Testis (tissue), 2 donors: ENCODE measurements at regions not wholly inside any gene's neighbourhood (a gene's known extent, or its start where the extent isn't known, plus 50 kb on each side); places are given as distances from the start of the nearest gene placed in this dataset.

Source experiments
- DNase-seq: peaks from one replicate; pipeline ENCODE4 v3.0.0-alpha.2; 2019
- H3K27ac ChIP-seq, 2 donors: fragments of 200-600 bp; sonication (generic); one replicate each; pipeline ENCODE4 v1.5.1; 2019
- H3K27me3 ChIP-seq: fragments of 200-600 bp; sonication (generic); one replicate; pipeline ENCODE4 v1.5.1; 2019
- H3K36me3 ChIP-seq: fragments of 200-600 bp; sonication (generic); one replicate; pipeline ENCODE4 v1.5.1; 2017; ENCODE audit warnings: low read depth; ENCODE audit errors: missing control alignments
- H3K4me1 ChIP-seq: fragments of 200-600 bp; sonication (generic); one replicate; pipeline ENCODE4 v1.5.1; 2019
- H3K4me3 ChIP-seq, 2 donors: fragments of 200-600 bp; sonication (generic); one replicate each; pipeline ENCODE4 v1.5.1; 2017 to 2019
- H3K9me3 ChIP-seq: fragments of 200-600 bp; sonication (generic); one replicate; pipeline ENCODE4 v1.5.1; 2017
- POLR2A ChIP-seq: fragments of 450-650 bp; IDR thresholded peaks from one replicate; pipeline ENCODE4 v1.6.1; 2017; ENCODE audit warnings: antibody characterized with exemption, mild to moderate bottlenecking, moderate library complexity
- WGBS, 2 donors: methylation state at CpG; one replicate each; pipeline ENCODE4 v1.1.5; 2018; 5-methylcytosine and 5-hydroxymethylcytosine counted together
- intact Hi-C: fragments of 100-400 bp; cut with DNase I; formaldehyde crosslinking; loops from one replicate; pipeline ENCODE4 v1.15.1; 2023; ENCODE audit warnings: low total_unique reads
- TF ChIP-seq, protein P1 (sequence below), 3 experiments: fragments of 450-650 bp in 2 of 3; fragments of 200-600 bp in 1 of 3; sonication (generic) in 1 of 3; IDR thresholded peaks; one replicate each; pipeline ENCODE4 v1.5.1; 2016 to 2019; ENCODE audit warnings: antibody characterized with exemption in 3 of 3, mild to moderate bottlenecking in 2 of 3, moderate library complexity in 1 of 3

DNA sequence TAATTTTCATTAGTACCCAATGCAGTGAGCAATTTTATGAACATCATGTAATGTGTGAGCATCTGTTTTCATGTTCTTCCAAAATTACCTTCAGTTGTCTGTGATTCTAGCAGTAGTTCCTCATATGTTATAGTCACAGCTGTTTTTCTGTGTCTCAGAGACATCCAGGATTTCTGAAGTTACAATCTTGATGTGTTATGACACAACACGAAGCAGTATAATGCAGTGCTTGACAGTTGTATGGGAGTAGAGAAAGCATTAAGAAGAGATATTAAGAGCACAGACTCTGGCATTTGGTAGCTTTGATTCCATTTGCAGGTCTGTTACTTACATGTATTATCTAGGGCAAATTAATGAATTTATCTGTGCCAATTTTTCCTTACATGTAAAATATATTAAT lies 414.7 kb upstream of the PCDH15 start:
- intact Hi-C loops = no loop called here
- WGBS, 2 donors = 83 to 89% methylated on average over 1 of the region's 1 CpG
- no peaks in the 10 kb centered on the region for H3K27me3 ChIP-seq
- no peak overlapping the region for H3K4me3 ChIP-seq
- no peaks in the 10 kb centered on the region for H3K36me3 ChIP-seq
- no peaks in the 10 kb centered on the region for H3K9me3 ChIP-seq
- H3K27ac ChIP-seq = no peak overlapping the region
- DNase-seq = no peak
- TF ChIP-seq, protein P1, sequence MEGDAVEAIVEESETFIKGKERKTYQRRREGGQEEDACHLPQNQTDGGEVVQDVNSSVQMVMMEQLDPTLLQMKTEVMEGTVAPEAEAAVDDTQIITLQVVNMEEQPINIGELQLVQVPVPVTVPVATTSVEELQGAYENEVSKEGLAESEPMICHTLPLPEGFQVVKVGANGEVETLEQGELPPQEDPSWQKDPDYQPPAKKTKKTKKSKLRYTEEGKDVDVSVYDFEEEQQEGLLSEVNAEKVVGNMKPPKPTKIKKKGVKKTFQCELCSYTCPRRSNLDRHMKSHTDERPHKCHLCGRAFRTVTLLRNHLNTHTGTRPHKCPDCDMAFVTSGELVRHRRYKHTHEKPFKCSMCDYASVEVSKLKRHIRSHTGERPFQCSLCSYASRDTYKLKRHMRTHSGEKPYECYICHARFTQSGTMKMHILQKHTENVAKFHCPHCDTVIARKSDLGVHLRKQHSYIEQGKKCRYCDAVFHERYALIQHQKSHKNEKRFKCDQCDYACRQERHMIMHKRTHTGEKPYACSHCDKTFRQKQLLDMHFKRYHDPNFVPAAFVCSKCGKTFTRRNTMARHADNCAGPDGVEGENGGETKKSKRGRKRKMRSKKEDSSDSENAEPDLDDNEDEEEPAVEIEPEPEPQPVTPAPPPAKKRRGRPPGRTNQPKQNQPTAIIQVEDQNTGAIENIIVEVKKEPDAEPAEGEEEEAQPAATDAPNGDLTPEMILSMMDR (IDR thresholded peaks at IDR 0.05) = no peak
- TF ChIP-seq POLR2A = no peak
- no peaks in the 10 kb centered on the region for H3K4me1 ChIP-seq

DNA sequence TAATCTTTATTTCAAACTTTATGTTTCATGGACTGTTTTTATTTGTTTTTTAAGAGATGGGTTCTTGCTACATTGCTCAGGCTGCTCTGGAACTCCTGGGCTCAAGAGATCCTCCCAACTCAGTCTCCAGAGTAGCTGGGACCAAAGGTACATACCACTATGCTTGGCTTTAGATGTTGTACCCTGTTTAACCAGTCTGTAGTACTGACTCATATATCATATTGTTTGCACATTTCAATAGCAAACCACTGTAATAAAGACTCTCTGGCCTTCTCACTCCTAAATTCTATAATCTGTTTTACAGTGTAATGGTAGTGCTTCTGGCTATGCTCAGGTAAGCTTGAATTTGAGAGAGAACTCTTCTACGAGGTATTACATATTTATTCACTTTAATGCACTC lies 413.6 kb upstream of the PCDH15 start:
- no peak for TF ChIP-seq POLR2A
- TF ChIP-seq, protein P1 (IDR thresholded peaks at IDR 0.05) = no peak
- no peaks in the 10 kb centered on the region for H3K9me3 ChIP-seq
- 94 to 95% methylated on average over 1 of the region's 1 CpG for WGBS, 2 donors
- DNase-seq = no peak
- intact Hi-C loops = no loop called here
- H3K4me1 ChIP-seq = no peaks in the 10 kb centered on the region
- no peak overlapping the region for H3K27ac ChIP-seq
- no peaks in the 10 kb centered on the region for H3K27me3 ChIP-seq
- no peaks in the 10 kb centered on the region for H3K36me3 ChIP-seq
- no peak overlapping the region for H3K4me3 ChIP-seq

DNA sequence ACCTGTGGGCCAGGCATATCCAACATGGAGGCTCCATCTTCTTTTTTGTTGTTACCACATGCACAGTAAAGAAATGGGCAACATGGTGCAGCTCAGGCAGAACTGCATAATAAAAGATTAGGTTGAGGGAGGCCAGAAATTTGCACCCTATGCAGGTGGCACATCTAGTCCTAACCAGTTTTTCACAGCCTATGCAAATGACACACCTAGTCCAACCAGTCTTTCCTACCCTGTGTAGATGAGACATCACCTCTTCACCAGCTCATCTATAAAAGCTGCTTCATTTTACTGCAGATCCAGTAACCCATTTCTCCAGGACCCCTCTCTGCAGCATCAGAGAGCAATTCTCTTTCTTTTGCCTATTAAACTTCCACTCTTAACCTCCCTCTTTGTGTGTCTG lies 411.0 kb upstream of the PCDH15 start:
- TF ChIP-seq POLR2A = no peak
- TF ChIP-seq, protein P1 (IDR thresholded peaks at IDR 0.05) = no peak
- Histone ChIP-seq H3K4me1 (no peaks in the 10 kb centered on the region), H3K36me3 (no peaks in the 10 kb centered on the region), H3K9me3 (no peaks in the 10 kb centered on the region), H3K4me3 (no peak overlapping the region), H3K27ac (no peak overlapping the region), H3K27me3 (no peaks in the 10 kb centered on the region)
- intact Hi-C loops = no loop called here
- DNase-seq = no peak

DNA sequence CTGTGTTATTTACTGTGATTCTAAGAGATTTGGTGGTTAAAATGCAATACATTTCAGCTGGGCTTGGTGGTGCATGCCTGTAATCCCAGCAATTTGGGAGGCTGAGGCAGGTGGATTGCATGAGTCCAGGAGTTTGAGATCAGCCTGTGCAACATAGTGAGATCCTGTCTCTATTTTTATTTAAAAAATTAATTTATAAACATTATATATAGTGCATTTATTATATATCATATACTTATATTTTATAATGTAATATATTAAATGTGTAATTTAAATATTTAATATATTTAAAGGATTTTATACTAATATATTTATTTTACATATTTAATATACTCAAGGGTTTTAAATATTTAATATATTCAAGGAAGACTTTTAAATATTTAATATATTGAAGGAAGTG lies 402.8 kb upstream of the PCDH15 start:
- Histone ChIP-seq H3K4me1 (no peaks in the 10 kb centered on the region), H3K4me3 (no peak overlapping the region), H3K27me3 (no peaks in the 10 kb centered on the region), H3K9me3 (no peaks in the 10 kb centered on the region), H3K27ac (no peak overlapping the region), H3K36me3 (no peaks in the 10 kb centered on the region)
- no peak for DNase-seq
- intact Hi-C loops = no loop called here
- no peak for TF ChIP-seq POLR2A
- TF ChIP-seq, protein P1 (IDR thresholded peaks at IDR 0.05) = no peak

DNA sequence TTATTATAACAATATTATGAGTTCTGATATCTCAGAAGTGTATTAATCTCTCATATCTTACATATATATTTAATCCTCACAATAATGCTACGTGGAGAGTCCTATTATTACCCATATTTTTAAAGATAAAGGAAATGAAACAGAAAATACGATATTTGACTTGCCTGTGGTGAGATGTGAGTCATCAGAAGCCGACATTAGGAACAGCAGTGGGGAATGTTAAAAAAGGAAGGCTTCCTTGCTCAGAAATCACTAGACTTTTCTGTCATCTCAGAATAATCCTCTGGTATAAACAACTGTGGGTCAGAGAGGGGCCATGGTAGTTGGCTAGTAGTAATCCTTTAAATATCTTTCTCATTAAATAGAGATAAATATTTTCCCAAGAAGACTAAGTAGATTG lies 402.3 kb upstream of the PCDH15 start:
- TF ChIP-seq POLR2A = no peak
- TF ChIP-seq, protein P1 (IDR thresholded peaks at IDR 0.05) = no peak
- no peak for DNase-seq
- intact Hi-C loops = no loop called here

More for the DNA sequence above, 402.3 kb upstream of the PCDH15 start:
- H3K9me3 ChIP-seq = no peaks in the 10 kb centered on the region
- H3K36me3 ChIP-seq = no peaks in the 10 kb centered on the region
- no peaks in the 10 kb centered on the region for H3K4me1 ChIP-seq
- no peak overlapping the region for H3K27ac ChIP-seq
- no peak overlapping the region for H3K4me3 ChIP-seq
- H3K27me3 ChIP-seq = no peaks in the 10 kb centered on the region
- 80 to 81% methylated on average over 3 of the region's 3 CpGs for WGBS, 2 donors
